T-cell (primary cell): ENCODE measurements at regions not wholly inside any gene's neighbourhood (a gene's known extent, or its start where the extent isn't known, plus 50 kb on each side); places are given as distances from the start of the nearest gene placed in this dataset.

ENCODE experiments used
- ATAC-seq, 4 experiments: fragments of 200-7000 bp in 3 of 4; fragments of 150-1000 bp in 1 of 4; cut with Tn5 transposase; replicated peaks in 1 of 4; 1 replicate in 3 of 4; 2 replicates in 1 of 4; pipeline ENCODE4 v1.10.0; 2021; ENCODE audit warnings: moderate library complexity in 3 of 4, mild to moderate bottlenecking in 2 of 4, moderate number of reproducible peaks in 1 of 4
- CTCF ChIA-PET, 2 donors: fragments of 300-600 bp; sonication (Branson Sonifier 250); formaldehyde crosslinking; loops; one replicate each; lab custom pipeline; 2022; ENCODE audit warnings: antibody characterized with exemption in 2 of 2; lab: Charles Lee
- POLR2A ChIA-PET, 2 donors: fragments of 300-600 bp; sonication (Branson Sonifier 250); formaldehyde crosslinking; loops; one replicate each; lab custom pipeline; 2022; ENCODE audit warnings: antibody characterized with exemption in 2 of 2; lab: Charles Lee
- DNase-seq, 35 experiments: peaks; one replicate each; pipeline versions ENCODE4 v3.0.0 to v3.0.0-alpha.2; 2013 to 2023
- H3K27ac ChIP-seq: one replicate; pipeline ENCODE4 v1.5.1; 2013; ENCODE audit warnings: low read length
- H3K27me3 ChIP-seq, 2 experiments: replicated peaks in 1 of 2; 1 replicate in 1 of 2; 2 replicates in 1 of 2; pipeline versions ENCODE4 v1.6.1 to v1.7.0; 2013; ENCODE audit warnings: low read length in 1 of 2, mixed read lengths in 1 of 2; ENCODE audit not compliant: control insufficient read depth in 2 of 2, insufficient read depth in 2 of 2; ENCODE audit errors: extremely low read depth in 1 of 2
- H3K36me3 ChIP-seq, 2 donors: 1 replicate in 1 of 2; 2 replicates in 1 of 2; pipeline versions ENCODE4 v1.6.1 to v1.7.0; 2013; ENCODE audit warnings: low read length in 1 of 2; ENCODE audit not compliant: control insufficient read depth in 2 of 2, insufficient read depth in 1 of 2; ENCODE audit errors: extremely low read depth in 1 of 2
- H3K4me1 ChIP-seq, 2 experiments: 1 replicate in 1 of 2; 2 replicates in 1 of 2; pipeline versions ENCODE4 v1.6.1 to v1.7.0; 2013; ENCODE audit warnings: low read length in 2 of 2, mixed read lengths in 1 of 2; ENCODE audit not compliant: insufficient read depth in 2 of 2, control insufficient read depth in 1 of 2; ENCODE audit errors: extremely low read depth in 1 of 2
- H3K4me3 ChIP-seq, 2 donors: 1 replicate in 1 of 2; 2 replicates in 1 of 2; pipeline versions ENCODE4 v1.5.1 to v1.7.0; 2013; ENCODE audit warnings: mild to moderate bottlenecking in 2 of 2, low read length in 1 of 2, moderate library complexity in 1 of 2; ENCODE audit not compliant: control insufficient read depth in 1 of 2; ENCODE audit errors: extremely low read depth in 1 of 2
- H3K9me3 ChIP-seq: 2 replicates; pipeline ENCODE4 v1.7.0; 2013
- H3K27ac Mint-ChIP-seq, 2 donors: one replicate each; pipeline ENCODE4 v1.8.0; 2020 to 2021; ENCODE audit warnings: mild to moderate bottlenecking in 2 of 2, mixed read lengths in 2 of 2
- H3K27me3 Mint-ChIP-seq, 2 donors: one replicate each; pipeline ENCODE4 v1.8.0; 2021 to 2022; ENCODE audit warnings: mixed read lengths in 2 of 2
- H3K36me3 Mint-ChIP-seq: one replicate; pipeline ENCODE4 v1.8.0; 2021; ENCODE audit warnings: mixed read lengths
- H3K4me1 Mint-ChIP-seq, 3 donors: one replicate each; pipeline ENCODE4 v1.8.0; 2020 to 2022; ENCODE audit warnings: mixed read lengths in 3 of 3, mild to moderate bottlenecking in 1 of 3
- H3K4me3 Mint-ChIP-seq, 3 donors: one replicate each; pipeline ENCODE4 v1.8.0; 2020 to 2022; ENCODE audit warnings: mild to moderate bottlenecking in 3 of 3, mixed read lengths in 3 of 3, moderate library complexity in 3 of 3
- H3K9me3 Mint-ChIP-seq, 3 donors: one replicate each; pipeline ENCODE4 v1.8.0; 2020 to 2022; ENCODE audit warnings: mixed read lengths in 3 of 3
- WGBS: methylation state at CpG from one replicate; pipeline ENCODE4 v1.1.5; 2013; ENCODE audit warnings: missing lambda C conversion rate; ENCODE audit not compliant: insufficient coverage; 5-methylcytosine and 5-hydroxymethylcytosine counted together

- H3K4me1 ChIP-seq, result no peaks in the 10 kb centered on the region
- no peak overlapping the region for H3K27ac Mint-ChIP-seq
Observed at GRCh38 chr15:61798631-61799030, 261.6 kb downstream of the VPS13C start.

GRCh38 chr15:61796056-61796455 is 264.2 kb downstream of the VPS13C start:
- Mint-ChIP-seq H3K27me3 (peaks cover 9 to 20% of the 10 kb centered on the region in 2 donors), H3K4me1 (no peaks in the 10 kb centered on the region), H3K27ac (no peak overlapping the region), H3K9me3 (no peaks in the 10 kb centered on the region), H3K36me3 (no peaks in the 10 kb centered on the region), H3K4me3 (no peak overlapping the region)
- Histone ChIP-seq H3K27me3 (peaks cover 0 to 16% of the 10 kb centered on the region in 2 experiments), H3K36me3 (no peaks in the 10 kb centered on the region), H3K27ac (no peak overlapping the region), H3K9me3 (no peaks in the 10 kb centered on the region), H3K4me1 (no peaks in the 10 kb centered on the region), H3K4me3 (no peak overlapping the region)
- WGBS, result no CpG with 5 or more reads among the region's 3 CpGs
- ChIA-PET CTCF (no interaction called here), POLR2A (no interaction called here)
- ATAC-seq, result no peak
- DNase-seq, result no peak

More at GRCh38 chr15:61798631-61799030, 261.6 kb downstream of the VPS13C start:
- no peak for ATAC-seq
- POLR2A ChIA-PET, result no interaction called here
- H3K4me3 ChIP-seq, result no peak overlapping the region
- 72% methylated on average over 4 of the region's 9 CpGs for WGBS
- no peaks in the 10 kb centered on the region for H3K9me3 ChIP-seq
- CTCF ChIA-PET, result no interaction called here
- no peak for DNase-seq
- H3K4me3 Mint-ChIP-seq, result no peak overlapping the region
- no peaks in the 10 kb centered on the region for H3K36me3 ChIP-seq
- no peaks in the 10 kb centered on the region for H3K9me3 Mint-ChIP-seq
- no peaks in the 10 kb centered on the region for H3K4me1 Mint-ChIP-seq
- no peaks in the 10 kb centered on the region for H3K36me3 Mint-ChIP-seq
- H3K27me3 Mint-ChIP-seq, result peaks cover 3 to 9% of the 10 kb centered on the region in 2 donors
- no peak overlapping the region for H3K27ac ChIP-seq
- H3K27me3 ChIP-seq, result peaks cover 0 to 23% of the 10 kb centered on the region in 2 experiments

GRCh38 chr15:61794881-61795280 is 265.4 kb downstream of the VPS13C start:
- Histone ChIP-seq H3K36me3 (no peaks in the 10 kb centered on the region), H3K9me3 (no peaks in the 10 kb centered on the region), H3K4me3 (no peak overlapping the region), H3K27ac (no peak overlapping the region), H3K4me1 (no peaks in the 10 kb centered on the region), H3K27me3 (peaks cover 0 to 6% of the 10 kb centered on the region in 2 experiments)
- Mint-ChIP-seq H3K27ac (no peak overlapping the region), H3K36me3 (no peaks in the 10 kb centered on the region), H3K9me3 (no peaks in the 10 kb centered on the region), H3K4me3 (no peak overlapping the region), H3K4me1 (no peaks in the 10 kb centered on the region), H3K27me3 (peaks cover 9 to 22% of the 10 kb centered on the region in 2 donors)
- DNase-seq (no peak), ATAC-seq (no peak)
- POLR2A ChIA-PET, result no interaction called here
- CTCF ChIA-PET, result no interaction called here
- 33% methylated on average over 1 of the region's 1 CpG for WGBS

GRCh38 chr15:61794276-61794675 is 266.0 kb downstream of the VPS13C start:
- DNase-seq, result no peak
- Mint-ChIP-seq H3K36me3 (no peaks in the 10 kb centered on the region), H3K9me3 (peaks cover 0 to 2% (median 0%) of the 10 kb centered on the region in 3 donors), H3K27ac (no peak overlapping the region), H3K27me3 (peaks cover 9 to 22% of the 10 kb centered on the region in 2 donors), H3K4me1 (no peaks in the 10 kb centered on the region), H3K4me3 (no peak overlapping the region)
- Histone ChIP-seq H3K36me3 (no peaks in the 10 kb centered on the region), H3K9me3 (no peaks in the 10 kb centered on the region), H3K4me3 (no peak overlapping the region), H3K27me3 (peaks cover 0 to 6% of the 10 kb centered on the region in 2 experiments), H3K27ac (no peak overlapping the region), H3K4me1 (no peaks in the 10 kb centered on the region)
- WGBS, result 40% methylated on average over 1 of the region's 1 CpG
- CTCF ChIA-PET, result no interaction called here
- no peak for ATAC-seq
- POLR2A ChIA-PET, result no interaction called here

GRCh38 chr15:61784734-61785133 is 275.5 kb downstream of the VPS13C start:
- ATAC-seq (no peak), DNase-seq (no peak)
- Mint-ChIP-seq H3K27ac (no peak overlapping the region), H3K4me3 (no peak overlapping the region), H3K36me3 (no peaks in the 10 kb centered on the region), H3K4me1 (no peaks in the 10 kb centered on the region), H3K27me3 (peaks cover 21 to 22% of the 10 kb centered on the region in 2 donors), H3K9me3 (peaks cover 0 to 2% (median 0%) of the 10 kb centered on the region in 3 donors)
- no peaks in the 10 kb centered on the region for H3K36me3 ChIP-seq
- POLR2A ChIA-PET, result no interaction called here
- peaks cover 0 to 3% of the 10 kb centered on the region in 2 experiments for H3K27me3 ChIP-seq
- H3K27ac ChIP-seq, result no peak overlapping the region
- no peaks in the 10 kb centered on the region for H3K4me1 ChIP-seq
- H3K4me3 ChIP-seq, result no peak overlapping the region
- no peaks in the 10 kb centered on the region for H3K9me3 ChIP-seq
- CTCF ChIA-PET, result no interaction called here
- WGBS, result 93% methylated on average over 2 of the region's 4 CpGs

- no peak overlapping the region for H3K27ac Mint-ChIP-seq
- WGBS, result 82% methylated on average over 8 of the region's 8 CpGs
Observed at GRCh38 chr15:61780278-61780980, 279.8 kb downstream of the VPS13C start.

More at GRCh38 chr15:61780278-61780980, 279.8 kb downstream of the VPS13C start:
- CTCF ChIA-PET, result no interaction called here
- H3K4me3 Mint-ChIP-seq, result no peak overlapping the region
- POLR2A ChIA-PET, result no interaction called here
- Histone ChIP-seq H3K27me3 (peaks cover 0 to 8% of the 10 kb centered on the region in 2 experiments), H3K36me3 (no peaks in the 10 kb centered on the region), H3K4me3 (no peak overlapping the region), H3K9me3 (no peaks in the 10 kb centered on the region), H3K4me1 (no peaks in the 10 kb centered on the region), H3K27ac (no peak overlapping the region)
- DNase-seq, result no peak
- H3K36me3 Mint-ChIP-seq, result no peaks in the 10 kb centered on the region
- no peak for ATAC-seq
- no peaks in the 10 kb centered on the region for H3K4me1 Mint-ChIP-seq
- H3K9me3 Mint-ChIP-seq, result no peaks in the 10 kb centered on the region
- peaks cover 22 to 35% of the 10 kb centered on the region in 2 donors for H3K27me3 Mint-ChIP-seq
